C4-2B (cell line): ENCODE measurements at regions not wholly inside any gene's neighbourhood (a gene's known extent, or its start where the extent isn't known, plus 50 kb on each side); places are given as distances from the start of the nearest gene placed in this dataset.

Experiments used
- ZFX ChIP-seq: fragments of 450-650 bp; IDR thresholded peaks from 2 replicates; pipeline ENCODE4 v1.6.1; 2017
- TF ChIP-seq, protein P1 (sequence below): fragments of 450-650 bp; conservative IDR thresholded peaks from 2 replicates; pipeline ENCODE4 v1.5.1; 2017; ENCODE audit warnings: mild to moderate bottlenecking

DNA sequence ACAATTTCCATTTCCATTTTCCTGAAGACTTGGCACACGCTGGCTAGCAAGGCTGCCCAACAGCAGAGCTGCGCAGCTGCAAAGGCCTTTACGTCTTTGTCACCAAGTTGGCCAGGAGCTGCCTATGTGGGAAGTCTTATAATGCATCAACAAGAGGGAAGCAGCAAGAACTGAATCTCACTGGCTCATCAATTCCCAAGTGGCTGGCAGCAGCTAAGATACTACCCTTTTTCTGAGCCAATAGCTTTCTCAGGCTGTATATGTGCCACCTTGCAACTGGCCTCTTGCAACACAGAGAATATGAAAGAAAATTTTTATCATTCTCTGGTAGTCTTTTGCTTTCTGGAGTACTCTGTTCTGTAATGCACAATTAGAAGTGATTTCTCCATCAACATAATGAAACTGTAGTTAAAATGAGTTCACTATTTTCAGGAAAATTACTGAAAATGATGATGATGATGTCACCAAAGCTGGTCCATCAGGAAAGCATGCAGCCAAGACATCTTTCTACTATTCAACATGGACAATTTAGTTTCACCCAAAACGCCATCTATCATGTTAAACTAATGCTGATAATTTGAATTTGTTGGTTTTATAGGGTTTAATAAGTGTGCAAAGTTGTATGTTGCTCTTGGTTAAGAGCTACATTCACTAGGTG, 97.3 kb upstream of the FOXA2 start:
- TF ChIP-seq, protein P1, sequence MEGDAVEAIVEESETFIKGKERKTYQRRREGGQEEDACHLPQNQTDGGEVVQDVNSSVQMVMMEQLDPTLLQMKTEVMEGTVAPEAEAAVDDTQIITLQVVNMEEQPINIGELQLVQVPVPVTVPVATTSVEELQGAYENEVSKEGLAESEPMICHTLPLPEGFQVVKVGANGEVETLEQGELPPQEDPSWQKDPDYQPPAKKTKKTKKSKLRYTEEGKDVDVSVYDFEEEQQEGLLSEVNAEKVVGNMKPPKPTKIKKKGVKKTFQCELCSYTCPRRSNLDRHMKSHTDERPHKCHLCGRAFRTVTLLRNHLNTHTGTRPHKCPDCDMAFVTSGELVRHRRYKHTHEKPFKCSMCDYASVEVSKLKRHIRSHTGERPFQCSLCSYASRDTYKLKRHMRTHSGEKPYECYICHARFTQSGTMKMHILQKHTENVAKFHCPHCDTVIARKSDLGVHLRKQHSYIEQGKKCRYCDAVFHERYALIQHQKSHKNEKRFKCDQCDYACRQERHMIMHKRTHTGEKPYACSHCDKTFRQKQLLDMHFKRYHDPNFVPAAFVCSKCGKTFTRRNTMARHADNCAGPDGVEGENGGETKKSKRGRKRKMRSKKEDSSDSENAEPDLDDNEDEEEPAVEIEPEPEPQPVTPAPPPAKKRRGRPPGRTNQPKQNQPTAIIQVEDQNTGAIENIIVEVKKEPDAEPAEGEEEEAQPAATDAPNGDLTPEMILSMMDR, result no peak
- TF ChIP-seq ZFX, result no peak
